ENCODE measurements at regions not wholly inside any gene's neighbourhood (a gene's known extent, or its start where the extent isn't known, plus 50 kb on each side); places are given as distances from the start of the nearest gene placed in this dataset.

DNA sequence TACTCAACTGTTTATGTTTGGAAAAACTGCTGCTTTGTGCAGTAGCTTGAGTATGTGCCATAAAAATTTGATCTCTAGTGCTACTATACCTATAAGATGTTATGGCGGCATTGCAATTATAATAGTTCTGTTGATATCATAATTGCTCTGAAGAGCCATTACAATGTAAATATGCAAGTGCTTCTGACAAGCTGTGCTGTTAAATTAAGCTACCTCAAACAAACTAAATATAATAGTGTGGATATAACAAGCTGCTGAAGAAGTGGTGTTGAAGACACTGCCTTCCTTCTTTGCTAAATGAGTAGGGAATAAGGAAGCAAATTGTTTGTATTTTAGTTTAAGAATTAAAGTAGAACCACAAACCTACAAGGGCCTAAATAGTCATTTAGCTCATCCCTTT is 301.0 kb upstream of the MIS18BP1 start:
- TF ChIP-seq RAD21 (IDR thresholded peaks at IDR 0.05; ENCODE audit: low read length) (no peak), CTCF (conservative IDR thresholded peaks at IDR 0.05; ENCODE audit: low read depth, low read length) (no peak), MAFK (IDR thresholded peaks at IDR 0.05; ENCODE audit: low read depth, low read length) (no peak), RCOR1 (IDR thresholded peaks at IDR 0.05; ENCODE audit: insufficient replicate concordance, low read length) (no peak), FOS (IDR thresholded peaks at IDR 0.05; ENCODE audit: low read depth, low read length) (no peak), SMC3 (IDR thresholded peaks at IDR 0.05; ENCODE audit: low read depth, low read length) (no peak), CHD1 (IDR thresholded peaks at IDR 0.05; ENCODE audit: low read depth, low read length) (no peak), RFX5 (IDR thresholded peaks at IDR 0.05; ENCODE audit: low read depth, low read length) (no peak), CEBPB (IDR thresholded peaks at IDR 0.05; ENCODE audit: low read depth, low read length) (no peak), MAZ (IDR thresholded peaks at IDR 0.05; ENCODE audit: borderline replicate concordance, low read depth, low read length) (no peak)
- CTCF ChIA-PET: no interaction called here
- H2BK20ac ChIP-seq (ENCODE audit: low read depth, low read length): no peak overlapping the region

More for the DNA sequence above, 301.0 kb upstream of the MIS18BP1 start:
- H3K79me1 ChIP-seq (ENCODE audit: low read depth in 1 of 2, low read length in 2 of 2): no peaks in the 10 kb centered on the region
- no peak overlapping the region for H4K91ac ChIP-seq (ENCODE audit: insufficient read depth, low read depth, low read length)
- H4K5ac ChIP-seq (ENCODE audit: low read depth, low read length): no peak overlapping the region
- H3K4me2 ChIP-seq (ENCODE audit: low read depth, low read length): no peak overlapping the region
- no peak overlapping the region for H3K56ac ChIP-seq (ENCODE audit: extremely low read depth, insufficient read depth, low read length)
- BruUV-seq (replicated peaks): no TSS peak
- H3K18ac ChIP-seq (ENCODE audit: low read depth, low read length): no peak overlapping the region
- peaks cover 12% of the 10 kb centered on the region for H3K9me3 ChIP-seq (ENCODE audit: control insufficient read depth, insufficient read depth, low read length)
- no peak overlapping the region for H3K23ac ChIP-seq (ENCODE audit: low read depth, low read length)
- dilution Hi-C loops (cut with HindIII; ENCODE audit: low sequenced_read_pairs, unreplicated experiment): no loop called here
- no peak overlapping the region for H2BK5ac ChIP-seq (ENCODE audit: low read depth, low read length, poor library complexity, severe bottlenecking)
- ATAC-seq (ENCODE audit: low read depth) (no peak), DNase-seq (no peak)
- no peak overlapping the region for H3K9ac ChIP-seq (ENCODE audit: low read depth, low read length)
- no peaks in the 10 kb centered on the region for H3K27me3 ChIP-seq (ENCODE audit: control insufficient read depth, insufficient read depth, low read length)
- in situ Hi-C loops (cut with MboI; ENCODE audit: low sequenced_read_pairs): no loop called here
- H3K14ac ChIP-seq (replicated peaks; ENCODE audit: low read depth, low read length): no peak overlapping the region
- WGBS, 2 experiments (ENCODE audit: extremely low coverage in 2 of 2, insufficient read length in 1 of 2): no CpG with 5 or more reads among the region's 1 CpG
- intact Hi-C loops (cut with micrococcal nuclease): no loop called here
- H3K27ac ChIP-seq (ENCODE audit: insufficient read depth, low read length): no peak overlapping the region
- no peak overlapping the region for H2AK9ac ChIP-seq (replicated peaks; ENCODE audit: low read depth, low read length, poor library complexity)
- H2BK120ac ChIP-seq (ENCODE audit: low read depth, low read length): no peak overlapping the region
- no peak overlapping the region for H4K8ac ChIP-seq (ENCODE audit: low read depth in 2 of 2, low read length in 2 of 2)
- H3K4ac ChIP-seq (ENCODE audit: low read depth, low read length): no peak overlapping the region
- no peaks in the 10 kb centered on the region for H3K36me3 ChIP-seq (ENCODE audit: control insufficient read depth, insufficient read depth, low read length)
- H3K4me3 ChIP-seq (ENCODE audit: insufficient read depth, low read depth, low read length): no peak overlapping the region
- no peaks in the 10 kb centered on the region for H3K4me1 ChIP-seq (ENCODE audit: control insufficient read depth, insufficient read depth, low read length)
- H3K9me1 ChIP-seq (ENCODE audit: insufficient read depth, low read length): no peaks in the 10 kb centered on the region
- no peak overlapping the region for H2AK5ac ChIP-seq (ENCODE audit: low read depth, low read length)
- H2AFZ ChIP-seq (replicated peaks; ENCODE audit: low read length, poor library complexity): no peak overlapping the region
- H4K20me1 ChIP-seq (ENCODE audit: insufficient read depth, low read length): no peaks in the 10 kb centered on the region
- POLR2A ChIA-PET (ENCODE audit: unreplicated experiment): no interaction called here
- no peak overlapping the region for H2BK15ac ChIP-seq (ENCODE audit: low read depth, low read length)
